Activated CD4-positive, alpha-beta T cell treated with anti-CD3 and anti-CD28 coated beads, Interleukin-2, Interleukin-6, amounts not matched to agents 100 ng/mL and 50 ng/mL, durations not matched to agents 16 hours and 8 hours (primary cell): ENCODE measurements at regions not wholly inside any gene's neighbourhood (a gene's known extent, or its start where the extent isn't known, plus 50 kb on each side); places are given as distances from the start of the nearest gene placed in this dataset.
A peak's percentile ranks its signal among the peaks of the same experiment; 100 is the strongest.
"Not testable (repeated sequence)": the region's sequence is repeated elsewhere in the genome, so short reads cannot be mapped to it uniquely, and the experiment has no call there.

ENCODE experiments used
- DNase-seq: peaks from one replicate; pipeline ENCODE4 v3.0.0-alpha.2; 2020

DNA sequence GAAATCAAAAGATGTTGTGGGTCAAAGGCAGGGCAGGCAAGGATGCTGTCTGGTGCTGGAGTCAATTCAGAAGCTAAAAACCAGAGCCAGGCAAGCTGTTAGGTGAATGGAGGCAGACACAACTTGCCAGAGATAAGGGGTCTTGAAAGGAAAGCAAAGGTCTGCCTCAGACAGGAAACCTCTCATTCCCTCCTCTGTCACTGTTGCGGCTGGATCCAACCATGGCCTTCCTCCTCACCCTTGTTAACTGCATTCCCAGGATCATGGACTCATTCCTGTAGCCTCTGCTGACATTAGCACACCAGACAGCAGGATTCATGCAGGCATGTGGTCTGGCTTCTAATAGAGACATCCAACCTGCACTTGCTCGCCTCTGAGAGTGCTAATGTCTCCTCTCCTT lies 186.7 kb upstream of the HS3ST3A1 start:
- no peak for DNase-seq

DNA sequence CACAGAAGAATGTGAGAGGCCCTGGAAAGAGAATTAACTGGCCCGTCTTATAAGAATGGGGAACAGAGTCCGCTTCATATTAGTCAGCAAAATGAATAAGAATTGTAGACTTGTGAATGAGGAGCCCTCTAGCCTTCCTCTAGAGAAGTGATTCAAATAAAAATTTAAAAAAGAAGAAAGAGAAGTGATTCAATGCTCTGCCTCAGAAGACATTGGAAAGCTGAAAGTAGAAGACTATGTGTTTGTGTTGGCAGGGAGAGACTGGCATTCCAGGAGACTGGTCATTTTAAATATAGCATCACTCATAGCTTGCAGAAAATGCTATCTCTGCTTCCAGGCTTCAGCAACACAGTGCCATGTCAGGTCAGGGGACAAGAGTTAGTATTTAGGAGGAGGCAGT lies 190.6 kb upstream of the HS3ST3A1 start:
- no peak for DNase-seq

GRCh38 chr17:13793951-13794350 lies 192.2 kb upstream of the HS3ST3A1 start:
- no peak for DNase-seq

GRCh38 chr17:13797863-13798262 lies 196.1 kb upstream of the HS3ST3A1 start:
- DNase-seq = no peak

GRCh38 chr17:13806092-13806491 lies 204.4 kb upstream of the HS3ST3A1 start:
- no peak for DNase-seq

GRCh38 chr17:13807103-13807502 lies 205.4 kb upstream of the HS3ST3A1 start:
- DNase-seq = no peak

GRCh38 chr17:13812350-13812749 lies 210.6 kb upstream of the HS3ST3A1 start:
- DNase-seq = no peak

- DNase-seq = no peak
These were observed 211.9 kb upstream of the HS3ST3A1 start for GRCh38 chr17:13813347-13814240.

GRCh38 chr17:13822700-13823099 lies 221.0 kb upstream of the HS3ST3A1 start:
- no peak for DNase-seq

- DNase-seq = no peak
These were observed 223.9 kb upstream of the HS3ST3A1 start for GRCh38 chr17:13825526-13826040.

DNA sequence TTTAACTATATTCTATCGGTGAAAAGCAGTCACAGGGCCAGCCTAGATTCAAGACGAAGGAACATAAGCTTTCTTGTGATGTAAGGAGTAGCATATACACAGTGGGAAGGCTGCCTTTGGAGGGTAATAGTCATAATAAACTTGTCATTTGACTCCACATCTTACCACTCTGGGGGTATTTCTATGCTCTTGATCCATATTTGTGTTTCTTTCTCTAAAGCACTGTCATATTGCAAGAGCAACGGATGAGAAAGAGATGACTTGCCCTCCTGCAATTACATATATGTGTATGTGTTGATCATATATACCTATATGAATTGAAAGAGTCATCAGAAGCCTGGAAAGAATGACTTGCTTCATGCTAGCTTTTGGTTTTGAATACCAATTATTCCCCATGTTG lies 225.4 kb upstream of the HS3ST3A1 start:
- DNase-seq = peak; percentile 59

GRCh38 chr17:13833921-13834320 lies 232.2 kb upstream of the HS3ST3A1 start:
- DNase-seq = no peak

- DNase-seq = no peak
These were observed 233.4 kb upstream of the HS3ST3A1 start for GRCh38 chr17:13835151-13835550.

- DNase-seq = no peak
These were observed 231.9 kb upstream of the COX10 start for GRCh38 chr17:13837417-13837816.

GRCh38 chr17:13840254-13840653 lies 229.1 kb upstream of the COX10 start:
- DNase-seq = no peak

DNA sequence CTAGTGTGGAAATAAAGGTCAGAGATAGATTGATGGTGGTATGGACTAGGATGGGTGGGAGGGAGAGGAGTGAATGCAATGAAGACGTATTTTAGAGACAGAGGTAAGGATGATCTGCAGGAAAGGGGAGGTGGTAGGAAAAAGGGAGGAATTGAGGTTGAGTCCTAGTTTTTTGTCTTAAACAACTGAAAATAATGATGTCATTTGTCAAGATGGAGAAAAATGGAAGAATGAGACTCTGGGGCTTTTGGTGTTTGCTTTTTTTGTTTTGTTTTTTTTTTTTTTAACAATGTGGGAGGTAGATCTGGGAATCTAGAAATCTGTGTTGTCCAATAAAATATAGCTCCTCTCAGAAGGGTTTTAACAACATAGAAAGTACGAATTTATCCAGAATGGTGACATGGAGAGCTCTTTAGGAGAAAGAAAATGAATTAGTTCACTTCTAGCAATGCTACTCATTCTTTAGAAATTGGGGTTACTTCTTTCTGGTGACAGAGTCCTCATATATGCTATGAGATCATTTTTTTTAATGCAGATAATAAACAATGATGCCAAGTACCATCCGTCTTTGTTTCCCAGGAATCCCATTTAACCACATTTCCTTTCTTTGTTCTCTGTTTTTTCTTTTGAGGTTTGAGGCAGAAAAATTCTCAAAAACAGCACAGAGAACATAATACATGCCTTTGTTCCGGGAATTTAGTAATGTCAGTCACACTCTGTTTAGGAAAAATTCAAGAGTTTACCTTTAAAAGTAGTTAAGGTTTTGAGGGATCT lies 225.3 kb upstream of the COX10 start:
- DNase-seq = no peak

DNA sequence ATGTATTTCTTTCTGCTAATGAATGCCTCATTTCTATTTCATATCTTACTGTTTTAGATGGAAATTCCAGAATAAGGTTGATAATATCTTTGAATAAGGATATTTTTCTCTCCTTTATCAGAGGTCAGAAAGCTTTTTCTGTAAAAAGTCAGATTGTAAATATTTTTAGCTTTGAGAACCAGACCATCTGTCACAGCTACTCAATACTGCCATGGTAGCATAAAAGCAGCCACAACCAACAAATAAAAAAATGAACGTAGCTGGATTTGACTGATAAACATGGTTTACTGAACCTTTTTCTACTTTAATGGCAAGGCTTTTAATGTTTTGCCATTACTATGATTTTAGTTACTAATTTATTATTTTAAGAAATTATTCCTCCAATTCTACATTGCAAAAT lies 217.4 kb upstream of the COX10 start:
- DNase-seq = no peak

GRCh38 chr17:13855730-13856129 lies 213.6 kb upstream of the COX10 start:
- DNase-seq = not testable (repeated sequence)

- no peak for DNase-seq
These were observed 207.0 kb upstream of the COX10 start for GRCh38 chr17:13862346-13862745.

- DNase-seq = no peak
These were observed 205.9 kb upstream of the COX10 start for GRCh38 chr17:13863436-13863835.

DNA sequence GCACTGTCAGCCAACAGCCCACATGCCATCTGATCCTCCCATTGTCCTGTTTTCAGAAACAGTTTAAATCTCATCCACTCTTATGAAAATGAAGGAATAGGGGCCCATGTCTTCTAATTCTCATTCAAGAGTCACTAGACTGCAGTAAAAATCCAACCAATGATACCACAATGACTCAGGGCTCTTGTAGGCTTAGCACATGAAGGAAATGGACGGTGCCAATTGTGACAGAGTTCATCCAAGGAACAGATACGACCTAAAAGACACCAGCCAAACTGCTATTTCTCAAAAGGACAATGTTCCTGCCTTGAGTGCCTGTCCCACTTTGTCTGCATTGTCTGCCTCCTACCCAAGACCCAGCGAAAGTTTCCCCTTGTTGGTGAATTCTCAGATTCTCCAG lies 204.8 kb upstream of the COX10 start:
- no peak for DNase-seq

- DNase-seq = no peak
These were observed 203.7 kb upstream of the COX10 start for GRCh38 chr17:13865650-13866049.

- no peak for DNase-seq
These were observed 199.9 kb upstream of the COX10 start for GRCh38 chr17:13869331-13869940.

GRCh38 chr17:13871261-13871660 lies 198.0 kb upstream of the COX10 start:
- DNase-seq = no peak
